ENCODE measurements at regions not wholly inside any gene's neighbourhood (a gene's known extent, or its start where the extent isn't known, plus 50 kb on each side); places are given as distances from the start of the nearest gene placed in this dataset.

GRCh38 chr15:67002368-67002767 lies 63.0 kb upstream of the SMAD3 start:
- no peak for TF ChIP-seq POLR2A (IDR thresholded peaks at IDR 0.05)
- TF ChIP-seq CTCF (IDR thresholded peaks at IDR 0.05): no peak

Data from upper lobe of left lung (tissue), 4 donors.